ENCODE measurements at regions not wholly inside any gene's neighbourhood (a gene's known extent, or its start where the extent isn't known, plus 50 kb on each side); places are given as distances from the start of the nearest gene placed in this dataset.

DNA sequence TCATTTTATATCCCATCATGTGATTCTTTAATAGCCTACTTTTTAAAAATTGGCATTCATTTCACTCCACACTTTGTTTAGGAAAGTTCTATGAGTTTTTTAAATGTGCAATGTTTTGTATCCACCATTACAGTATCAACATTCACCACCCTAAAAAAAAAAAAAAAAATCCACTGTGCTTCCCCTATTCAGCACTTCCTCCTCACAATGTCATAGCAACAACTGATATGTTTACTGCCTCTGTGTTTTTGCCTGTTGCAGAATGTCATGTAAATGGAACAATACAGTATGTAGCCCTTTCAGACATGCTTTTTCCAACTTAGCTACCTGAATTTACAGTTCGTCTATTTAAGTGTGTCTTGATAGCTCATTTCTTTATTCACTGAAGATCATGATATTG, 754.2 kb downstream of the FAM181B start:
- TF ChIP-seq, protein P1, sequence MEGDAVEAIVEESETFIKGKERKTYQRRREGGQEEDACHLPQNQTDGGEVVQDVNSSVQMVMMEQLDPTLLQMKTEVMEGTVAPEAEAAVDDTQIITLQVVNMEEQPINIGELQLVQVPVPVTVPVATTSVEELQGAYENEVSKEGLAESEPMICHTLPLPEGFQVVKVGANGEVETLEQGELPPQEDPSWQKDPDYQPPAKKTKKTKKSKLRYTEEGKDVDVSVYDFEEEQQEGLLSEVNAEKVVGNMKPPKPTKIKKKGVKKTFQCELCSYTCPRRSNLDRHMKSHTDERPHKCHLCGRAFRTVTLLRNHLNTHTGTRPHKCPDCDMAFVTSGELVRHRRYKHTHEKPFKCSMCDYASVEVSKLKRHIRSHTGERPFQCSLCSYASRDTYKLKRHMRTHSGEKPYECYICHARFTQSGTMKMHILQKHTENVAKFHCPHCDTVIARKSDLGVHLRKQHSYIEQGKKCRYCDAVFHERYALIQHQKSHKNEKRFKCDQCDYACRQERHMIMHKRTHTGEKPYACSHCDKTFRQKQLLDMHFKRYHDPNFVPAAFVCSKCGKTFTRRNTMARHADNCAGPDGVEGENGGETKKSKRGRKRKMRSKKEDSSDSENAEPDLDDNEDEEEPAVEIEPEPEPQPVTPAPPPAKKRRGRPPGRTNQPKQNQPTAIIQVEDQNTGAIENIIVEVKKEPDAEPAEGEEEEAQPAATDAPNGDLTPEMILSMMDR (conservative IDR thresholded peaks at IDR 0.05; ENCODE audit: control insufficient read depth, insufficient read depth, low read depth, low read length): no peak
- DNase-seq (ENCODE audit: low read depth): no peak
- H3K4me3 ChIP-seq (ENCODE audit: control insufficient read depth, low read depth, low read length): no peak overlapping the region

DNA sequence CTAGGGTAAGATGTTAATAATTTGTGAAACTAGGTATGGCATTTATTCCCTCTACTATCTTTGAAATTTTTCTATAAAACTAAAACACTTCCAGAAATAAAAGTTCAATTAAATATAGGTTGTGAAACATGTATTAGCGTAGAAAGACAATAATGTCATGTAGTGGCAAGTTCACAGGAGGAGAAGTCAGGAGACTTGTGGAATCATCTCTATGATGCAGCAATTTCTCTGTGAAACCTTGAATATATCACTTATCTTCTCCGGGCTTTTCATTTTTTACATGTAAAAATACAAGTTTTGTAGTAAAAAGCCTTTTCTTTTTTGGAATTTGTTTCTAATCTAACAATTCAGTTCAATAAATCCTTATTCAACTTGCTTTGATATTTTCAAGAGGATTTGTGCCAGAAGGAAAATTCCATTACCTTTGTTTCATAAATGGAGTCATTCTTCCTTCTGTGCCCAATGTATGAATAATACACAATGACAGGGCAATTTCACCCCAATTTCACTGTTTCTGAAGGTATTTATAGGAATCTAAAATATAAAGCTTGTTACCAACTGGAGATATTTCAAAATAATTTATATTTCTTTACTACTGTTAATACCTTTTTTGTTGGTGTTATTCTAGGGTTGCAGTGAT, 758.3 kb downstream of the FAM181B start:
- no peak overlapping the region for H3K4me3 ChIP-seq (ENCODE audit: control insufficient read depth, low read depth, low read length)
- no peak for DNase-seq (ENCODE audit: low read depth)
- TF ChIP-seq, protein P1 (conservative IDR thresholded peaks at IDR 0.05; ENCODE audit: control insufficient read depth, insufficient read depth, low read depth, low read length): no peak

DNA sequence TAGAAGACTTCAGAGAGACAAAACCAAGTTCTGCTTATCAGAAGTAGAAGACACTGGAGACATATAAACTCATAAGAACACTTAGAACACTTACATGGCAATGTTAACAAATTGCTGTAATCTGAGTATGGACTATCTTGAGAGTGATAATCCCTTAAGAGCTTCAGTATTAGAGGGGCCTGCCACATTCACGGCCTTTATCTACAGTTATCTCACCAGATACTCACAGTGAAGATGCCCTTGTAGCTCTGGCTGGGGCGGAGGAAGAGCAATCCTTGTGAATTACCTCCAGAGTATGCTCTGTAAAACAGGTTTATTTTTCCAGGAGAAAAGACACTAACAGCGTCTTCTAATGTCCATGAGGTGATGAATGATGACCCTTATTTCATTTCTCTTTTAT, 762.8 kb downstream of the FAM181B start:
- TF ChIP-seq, protein P1 (conservative IDR thresholded peaks at IDR 0.05; ENCODE audit: control insufficient read depth, insufficient read depth, low read depth, low read length): no peak
- no peak overlapping the region for H3K4me3 ChIP-seq (ENCODE audit: control insufficient read depth, low read depth, low read length)
- no peak for DNase-seq (ENCODE audit: low read depth)

DNA sequence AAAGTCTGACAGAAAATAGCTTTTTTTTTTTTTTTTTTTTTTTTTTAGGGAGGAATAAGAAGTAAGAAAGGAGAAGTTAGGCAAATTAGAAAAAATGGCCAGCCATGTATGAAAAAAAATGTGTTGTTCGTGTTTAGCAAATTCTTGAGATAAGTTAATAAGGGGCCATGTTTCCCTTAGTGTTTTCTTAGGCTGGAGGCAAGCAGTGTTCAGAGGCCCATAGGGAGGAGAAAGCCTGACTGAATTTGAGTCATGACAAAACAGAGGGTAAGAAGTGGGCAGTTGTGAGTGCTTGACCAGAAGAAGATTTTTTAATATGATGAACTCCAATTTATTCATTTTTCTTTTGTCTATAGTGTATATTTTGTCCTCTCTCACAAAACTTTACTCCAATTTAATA, 766.4 kb downstream of the FAM181B start:
- no peak overlapping the region for H3K4me3 ChIP-seq (ENCODE audit: control insufficient read depth, low read depth, low read length)
- no peak for DNase-seq (ENCODE audit: low read depth)
- TF ChIP-seq, protein P1 (conservative IDR thresholded peaks at IDR 0.05; ENCODE audit: control insufficient read depth, insufficient read depth, low read depth, low read length): no peak

DNA sequence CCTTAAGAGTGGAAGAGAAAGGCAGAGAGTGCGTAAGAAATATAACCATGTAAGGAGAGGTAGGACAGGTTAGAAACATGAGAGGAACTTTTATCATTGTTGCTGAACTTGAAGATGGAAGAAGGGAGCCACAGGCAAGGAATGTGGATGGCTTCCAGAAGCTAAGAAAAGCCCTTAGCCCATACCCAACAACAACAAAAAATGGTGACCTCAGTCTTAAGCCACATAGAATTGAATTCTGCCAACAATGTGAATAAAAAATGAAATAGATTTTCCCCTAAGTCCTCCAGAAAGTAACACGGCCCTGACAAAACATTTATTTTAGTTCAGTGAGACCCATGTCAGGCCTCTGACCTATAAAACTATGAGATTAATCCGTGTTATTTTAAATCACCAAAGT, 767.3 kb downstream of the FAM181B start:
- no peak overlapping the region for H3K4me3 ChIP-seq (ENCODE audit: control insufficient read depth, low read depth, low read length)
- DNase-seq (ENCODE audit: low read depth): no peak
- TF ChIP-seq, protein P1 (conservative IDR thresholded peaks at IDR 0.05; ENCODE audit: control insufficient read depth, insufficient read depth, low read depth, low read length): no peak

DNA sequence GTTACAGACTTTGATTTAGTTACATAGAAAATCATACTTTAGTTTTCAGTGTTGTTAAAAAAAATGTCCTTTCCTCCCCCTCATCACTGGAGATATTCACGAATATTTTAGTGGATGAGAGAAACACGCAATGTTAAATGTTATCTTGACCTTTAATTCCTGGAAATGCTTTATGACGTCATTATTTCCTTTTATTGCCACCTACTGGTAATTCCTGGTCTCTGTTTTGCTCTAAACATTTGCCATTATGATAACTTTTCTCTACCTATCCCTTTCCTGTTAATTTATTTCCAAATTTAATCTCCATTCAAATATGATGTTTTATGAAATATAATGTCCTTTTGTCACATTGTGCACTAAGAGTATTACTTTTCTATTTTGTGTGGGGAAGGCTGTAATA, 770.6 kb downstream of the FAM181B start:
- peak; percentile 20 for DNase-seq (ENCODE audit: low read depth)
- TF ChIP-seq, protein P1 (conservative IDR thresholded peaks at IDR 0.05; ENCODE audit: control insufficient read depth, insufficient read depth, low read depth, low read length): peak; percentile 34
- H3K4me3 ChIP-seq (ENCODE audit: control insufficient read depth, low read depth, low read length): no peak overlapping the region

DNA sequence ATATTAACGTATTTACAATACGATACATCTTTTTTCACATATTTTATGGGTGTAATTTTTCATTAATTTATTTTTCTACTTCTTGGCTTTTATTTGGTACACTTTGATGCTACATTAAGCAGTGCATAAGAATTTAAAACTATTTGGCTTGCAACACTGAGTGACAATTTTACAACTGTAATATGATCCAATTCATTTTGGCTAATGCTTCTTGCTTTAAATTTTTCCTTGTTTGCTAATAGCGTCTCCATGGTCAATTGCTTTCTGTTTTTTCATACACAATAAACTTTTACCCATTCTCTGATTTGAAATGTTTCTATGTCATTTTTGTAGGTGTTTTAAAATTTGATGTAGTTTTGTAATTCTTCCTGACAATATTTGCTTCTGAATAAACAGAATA, 773.2 kb downstream of the FAM181B start:
- no peak overlapping the region for H3K4me3 ChIP-seq (ENCODE audit: control insufficient read depth, low read depth, low read length)
- TF ChIP-seq, protein P1 (conservative IDR thresholded peaks at IDR 0.05; ENCODE audit: control insufficient read depth, insufficient read depth, low read depth, low read length): no peak
- DNase-seq (ENCODE audit: low read depth): no peak

Data from fibroblast of mammary gland (primary cell).